Mucosa of stomach (tissue), 1 donor: ENCODE measurements at regions not wholly inside any gene's neighbourhood (a gene's known extent, or its start where the extent isn't known, plus 50 kb on each side); places are given as distances from the start of the nearest gene placed in this dataset.
"Not testable (repeated sequence)": the region's sequence is repeated elsewhere in the genome, so short reads cannot be mapped to it uniquely, and the experiment has no call there.

Experiments
- H3K27me3 ChIP-seq: one replicate; pipeline ENCODE4 v1.7.0; 2013; ENCODE audit warnings: mild to moderate bottlenecking, low read length; ENCODE audit not compliant: control insufficient read depth, insufficient read depth
- H3K36me3 ChIP-seq: one replicate; pipeline ENCODE4 v1.7.0; 2013; ENCODE audit warnings: low read length; ENCODE audit not compliant: control insufficient read depth, insufficient read depth
- H3K4me1 ChIP-seq: one replicate; pipeline ENCODE4 v1.7.0; 2013; ENCODE audit warnings: mild to moderate bottlenecking, low read length; ENCODE audit not compliant: control insufficient read depth, insufficient read depth
- H3K4me3 ChIP-seq: one replicate; pipeline ENCODE4 v1.7.0; 2013; ENCODE audit warnings: low read length
- H3K9ac ChIP-seq: one replicate; pipeline ENCODE4 v1.7.0; 2013; ENCODE audit warnings: mild to moderate bottlenecking, low read length, moderate library complexity
- H3K9me3 ChIP-seq: one replicate; pipeline ENCODE4 v1.7.0; 2013; ENCODE audit warnings: mild to moderate bottlenecking, low read length, moderate library complexity; ENCODE audit not compliant: control insufficient read depth
- donor health status: Pancreatic carcinoma.

DNA sequence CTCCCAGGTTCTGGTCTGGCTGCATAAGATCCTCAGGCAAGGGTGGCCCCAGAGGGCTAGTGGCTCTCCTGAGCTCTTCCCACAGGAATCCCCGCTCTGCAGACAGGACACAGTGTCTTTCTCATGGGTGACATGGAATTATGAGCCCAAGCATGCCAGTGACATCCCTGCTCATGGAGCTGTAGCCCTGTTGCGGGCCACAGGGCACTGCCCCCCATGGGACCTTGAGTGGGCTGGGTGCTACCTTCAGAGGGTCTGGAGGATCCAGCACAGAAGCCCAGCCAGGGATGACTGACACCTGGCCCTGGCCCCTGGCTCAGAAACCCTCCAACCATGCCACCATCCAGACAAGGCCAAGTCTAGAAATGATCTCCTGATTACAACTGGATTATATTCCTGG is 657.5 kb upstream of the DEFB115 start:
- no peak overlapping the region for H3K4me3 ChIP-seq
- H3K9me3 ChIP-seq, result no peaks in the 10 kb centered on the region
- H3K9ac ChIP-seq, result no peak overlapping the region
- no peaks in the 10 kb centered on the region for H3K36me3 ChIP-seq
- peaks cover 2% of the 10 kb centered on the region for H3K27me3 ChIP-seq
- H3K4me1 ChIP-seq, result no peaks in the 10 kb centered on the region

DNA sequence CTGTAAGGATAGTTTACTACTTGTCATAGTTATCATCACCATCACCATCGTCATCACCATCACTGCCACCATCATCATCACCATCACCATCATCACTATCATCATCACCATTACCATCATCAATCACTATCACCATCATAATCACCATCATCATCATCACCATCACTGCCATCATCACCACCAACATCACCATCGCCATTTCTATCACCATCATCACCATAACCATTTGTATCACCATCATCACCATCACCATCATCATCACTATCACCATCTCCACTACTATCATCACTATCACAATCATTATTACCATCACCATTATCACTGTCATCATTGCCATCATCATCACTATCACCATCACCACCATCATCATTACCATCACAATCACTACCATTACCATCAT is 655.5 kb upstream of the DEFB115 start:
- peaks cover 2% of the 10 kb centered on the region for H3K27me3 ChIP-seq
- no peak overlapping the region for H3K4me3 ChIP-seq
- no peaks in the 10 kb centered on the region for H3K9me3 ChIP-seq
- H3K36me3 ChIP-seq, result no peaks in the 10 kb centered on the region
- no peak overlapping the region for H3K9ac ChIP-seq
- H3K4me1 ChIP-seq, result no peaks in the 10 kb centered on the region

DNA sequence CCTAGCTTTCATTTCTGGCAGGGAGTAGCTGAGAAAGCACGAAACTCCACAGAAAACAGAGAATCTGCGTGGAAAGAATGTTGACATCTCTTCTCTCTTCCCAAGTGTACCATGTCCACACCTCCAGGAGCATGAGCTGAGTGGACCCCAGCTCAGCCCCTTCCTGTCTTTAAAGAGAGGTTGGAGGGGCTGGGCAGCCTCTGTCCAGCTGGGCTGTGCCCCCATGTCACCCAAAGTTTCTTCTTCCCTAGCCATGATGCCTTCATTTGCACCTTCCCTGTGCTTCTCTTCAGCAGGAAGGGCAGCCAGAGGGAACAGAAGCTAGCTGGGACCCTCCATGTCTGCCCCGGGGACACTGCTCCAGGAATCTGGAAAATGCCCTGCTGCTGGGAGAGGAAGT is 655.0 kb upstream of the DEFB115 start:
- peaks cover 2% of the 10 kb centered on the region for H3K27me3 ChIP-seq
- no peaks in the 10 kb centered on the region for H3K9me3 ChIP-seq
- no peaks in the 10 kb centered on the region for H3K4me1 ChIP-seq
- H3K4me3 ChIP-seq, result no peak overlapping the region
- no peak overlapping the region for H3K9ac ChIP-seq
- H3K36me3 ChIP-seq, result no peaks in the 10 kb centered on the region

DNA sequence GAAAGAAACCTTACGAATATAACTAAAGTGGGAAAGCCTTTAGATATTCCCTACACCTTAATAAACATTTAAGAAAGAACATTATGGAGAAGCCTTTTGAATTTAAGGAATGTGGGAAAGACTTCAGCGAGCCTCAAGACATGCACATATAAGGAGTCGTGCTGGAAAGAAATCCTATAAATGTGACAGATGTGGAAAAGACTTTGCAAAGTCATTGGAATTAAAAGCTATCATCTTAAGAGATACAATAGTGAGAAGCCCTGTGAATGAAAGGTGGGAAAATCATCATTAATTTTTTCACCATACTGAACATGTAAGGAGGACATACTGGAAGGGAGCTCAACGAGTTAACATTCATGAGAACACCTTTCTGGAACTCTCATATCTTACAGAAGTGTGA is 650.5 kb upstream of the DEFB115 start:
- Histone ChIP-seq H3K9ac (no peak overlapping the region), H3K36me3 (no peaks in the 10 kb centered on the region), H3K4me3 (no peak overlapping the region), H3K27me3 (no peaks in the 10 kb centered on the region), H3K9me3 (no peaks in the 10 kb centered on the region), H3K4me1 (no peaks in the 10 kb centered on the region)

DNA sequence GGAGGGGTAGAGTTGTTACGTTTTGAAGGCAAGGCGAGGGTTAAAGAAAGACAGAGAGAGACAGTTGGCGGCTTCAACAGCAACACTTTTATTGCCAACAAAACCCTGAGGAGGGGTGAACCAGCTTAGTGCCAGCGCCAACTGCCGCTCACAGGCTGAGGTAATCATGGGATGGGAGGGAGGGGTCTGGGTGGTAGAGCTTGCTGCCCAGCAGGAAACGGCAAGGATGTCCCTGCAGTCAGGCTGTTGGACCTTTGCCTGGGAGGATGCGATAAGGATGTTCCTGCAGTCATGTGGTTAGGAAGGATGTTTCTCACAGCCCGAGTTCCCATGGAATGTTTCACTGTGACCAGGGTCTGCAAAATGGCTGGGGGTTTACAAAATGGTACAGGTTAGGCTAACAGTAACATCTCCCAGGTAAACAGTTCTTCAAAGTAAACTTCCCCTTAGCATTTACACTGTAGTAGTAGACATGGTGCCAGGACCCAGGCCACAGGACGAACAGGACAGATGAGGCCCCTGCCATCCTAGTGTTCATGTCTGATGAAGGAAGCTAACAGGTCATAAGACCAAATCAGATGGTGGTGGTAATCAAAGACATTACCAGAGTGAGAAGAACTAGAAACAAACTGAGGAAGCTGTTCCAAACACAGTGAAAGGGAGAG is 647.3 kb upstream of the DEFB115 start:
- Histone ChIP-seq H3K4me3 (no peak overlapping the region), H3K36me3 (no peaks in the 10 kb centered on the region), H3K27me3 (no peaks in the 10 kb centered on the region), H3K4me1 (no peaks in the 10 kb centered on the region), H3K9me3 (no peaks in the 10 kb centered on the region), H3K9ac (no peak overlapping the region)

DNA sequence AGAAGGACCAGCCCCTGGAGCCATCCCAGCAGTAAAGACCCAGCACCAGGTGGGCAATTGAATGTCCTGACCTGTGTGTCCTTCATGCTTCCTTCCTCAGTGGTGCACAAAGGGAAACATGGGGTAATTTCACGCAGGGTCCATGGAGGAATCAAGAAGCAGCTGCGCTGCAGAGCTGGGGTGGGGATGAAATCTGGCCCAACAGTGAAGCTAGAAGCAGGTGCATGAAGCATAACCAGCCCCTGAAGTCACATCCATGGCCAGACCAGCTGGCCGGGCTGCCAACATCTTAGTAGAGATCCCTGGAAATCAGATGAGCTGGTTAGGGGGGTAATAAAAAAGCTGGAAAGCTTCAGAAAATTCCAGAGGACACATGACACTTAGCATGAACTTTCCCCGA is 646.7 kb upstream of the DEFB115 start:
- Histone ChIP-seq H3K4me3 (no peak overlapping the region), H3K9ac (no peak overlapping the region), H3K27me3 (no peaks in the 10 kb centered on the region), H3K4me1 (no peaks in the 10 kb centered on the region), H3K36me3 (no peaks in the 10 kb centered on the region), H3K9me3 (no peaks in the 10 kb centered on the region)

DNA sequence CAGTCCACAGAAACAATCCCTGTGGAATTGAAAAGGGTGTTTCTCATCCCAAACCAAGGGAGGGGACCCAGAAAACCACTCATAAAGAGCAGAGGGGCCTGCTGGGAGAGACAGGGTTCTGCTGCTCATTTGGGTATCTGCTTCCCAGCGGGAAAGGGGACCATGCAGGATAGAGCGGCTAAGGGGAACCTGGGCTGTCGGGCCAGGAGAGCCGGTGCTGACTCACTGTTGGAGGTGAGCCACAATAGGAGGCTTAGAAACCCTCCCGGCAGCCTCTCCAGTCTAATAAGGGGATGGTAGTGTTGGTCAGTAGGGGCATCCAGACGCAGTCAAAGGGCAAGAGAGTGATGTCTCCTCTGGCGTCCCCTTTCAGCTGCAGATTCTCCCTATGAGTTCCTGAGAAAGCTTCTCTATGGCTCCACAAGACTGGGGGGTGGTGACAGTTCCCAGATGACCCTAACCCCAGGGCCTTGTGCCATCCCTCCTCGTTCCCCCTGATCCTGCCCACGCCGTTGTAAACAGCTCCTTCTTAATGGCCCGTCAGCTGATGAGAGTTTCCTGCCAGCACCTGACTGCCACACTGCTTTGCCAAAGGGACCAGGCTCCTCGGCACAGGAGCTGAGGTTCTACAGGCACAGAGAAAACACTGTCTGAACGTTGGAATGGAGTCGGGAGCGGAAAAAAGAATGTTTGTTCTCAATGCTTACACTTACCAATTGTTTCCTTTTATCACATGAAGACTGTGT is 646.1 kb upstream of the DEFB115 start:
- Histone ChIP-seq H3K9me3 (no peaks in the 10 kb centered on the region), H3K27me3 (no peaks in the 10 kb centered on the region), H3K36me3 (no peaks in the 10 kb centered on the region), H3K9ac (no peak overlapping the region), H3K4me3 (no peak overlapping the region), H3K4me1 (no peaks in the 10 kb centered on the region)

DNA sequence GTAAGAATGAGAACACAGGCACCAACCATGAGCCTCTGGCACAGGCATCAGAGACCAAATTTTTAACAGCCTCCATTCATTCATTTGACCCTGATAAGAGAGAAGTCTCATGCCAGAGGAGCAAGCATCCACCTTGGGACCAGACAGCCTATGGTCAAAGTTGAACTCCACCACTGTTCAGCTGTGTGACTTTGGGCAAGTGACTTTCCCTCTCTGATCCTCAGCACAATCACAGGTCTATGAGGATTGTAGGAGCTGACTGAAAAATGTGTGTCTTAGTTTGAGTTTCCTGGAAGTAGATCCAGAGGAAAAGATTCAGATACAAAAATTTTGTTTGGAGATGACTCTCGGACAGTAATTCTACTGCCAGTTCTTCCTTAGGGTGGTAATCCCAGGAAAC is 645.1 kb upstream of the DEFB115 start:
- H3K9me3 ChIP-seq, result no peaks in the 10 kb centered on the region
- H3K36me3 ChIP-seq, result no peaks in the 10 kb centered on the region
- H3K4me3 ChIP-seq, result no peak overlapping the region
- H3K27me3 ChIP-seq, result no peaks in the 10 kb centered on the region
- no peak overlapping the region for H3K9ac ChIP-seq
- no peaks in the 10 kb centered on the region for H3K4me1 ChIP-seq

DNA sequence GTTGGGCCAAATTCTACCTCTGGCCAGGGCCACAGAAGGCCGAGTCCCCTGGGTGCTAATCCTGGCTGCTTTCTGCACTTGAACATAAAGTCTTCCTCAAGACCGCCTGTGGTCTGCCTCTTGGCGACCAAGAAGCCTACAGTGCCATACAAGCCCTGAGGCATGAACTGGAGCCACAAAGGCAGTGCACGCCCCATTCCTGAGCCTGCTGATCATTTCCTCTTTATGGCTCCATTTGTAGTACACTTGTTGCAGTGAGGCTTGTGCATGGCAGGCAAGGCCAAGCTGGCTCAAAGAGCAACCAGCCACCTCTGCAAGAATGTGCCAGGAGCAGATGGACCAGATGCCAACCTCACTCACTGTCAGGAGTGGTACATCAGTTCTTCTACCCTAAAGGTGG is 636.1 kb upstream of the DEFB115 start:
- not testable (repeated sequence) for H3K9ac ChIP-seq, H3K36me3 ChIP-seq, H3K9me3 ChIP-seq, H3K4me3 ChIP-seq, H3K4me1 ChIP-seq, H3K27me3 ChIP-seq

DNA sequence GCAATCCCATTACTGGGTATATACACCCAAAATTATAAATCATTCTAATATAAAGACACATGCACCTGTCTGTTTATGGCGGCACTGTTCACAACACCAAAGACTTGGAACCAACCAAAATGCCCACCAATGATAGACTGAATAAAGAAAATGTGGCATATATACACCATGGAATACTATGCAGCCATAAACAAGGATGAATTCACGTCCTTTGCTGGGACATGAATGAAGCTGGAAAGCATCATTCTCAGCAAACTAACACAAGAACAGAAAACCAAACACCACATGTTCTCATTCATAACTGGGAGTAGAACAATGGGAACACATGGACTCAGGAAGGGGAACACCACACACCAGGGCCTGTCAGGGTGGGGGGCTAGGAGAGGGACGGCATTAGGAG is 633.2 kb upstream of the DEFB115 start:
- not testable (repeated sequence) for H3K27me3 ChIP-seq, H3K9ac ChIP-seq, H3K36me3 ChIP-seq, H3K9me3 ChIP-seq, H3K4me1 ChIP-seq, H3K4me3 ChIP-seq

DNA sequence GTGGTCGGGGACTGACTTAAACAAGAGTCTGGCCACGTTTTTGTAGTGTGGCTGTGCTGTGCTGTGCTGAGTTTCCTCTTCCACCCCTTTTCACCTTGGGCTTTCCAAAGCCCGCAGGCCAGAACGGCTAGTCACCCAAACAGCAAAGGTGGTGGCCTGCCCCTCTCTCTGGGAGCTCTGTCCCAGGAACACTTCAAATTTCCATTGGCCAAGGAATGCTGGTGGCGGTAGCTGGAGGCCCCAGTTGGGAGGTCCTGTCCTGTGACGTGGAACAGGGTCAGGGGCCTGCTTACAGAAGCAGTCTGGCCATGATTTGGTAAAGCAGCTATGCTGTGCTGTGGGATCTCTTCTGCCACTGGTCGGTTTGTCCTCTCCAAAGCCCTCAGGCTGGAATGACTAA is 628.1 kb upstream of the DEFB115 start:
- H3K27me3 ChIP-seq, result not testable (repeated sequence)

DNA sequence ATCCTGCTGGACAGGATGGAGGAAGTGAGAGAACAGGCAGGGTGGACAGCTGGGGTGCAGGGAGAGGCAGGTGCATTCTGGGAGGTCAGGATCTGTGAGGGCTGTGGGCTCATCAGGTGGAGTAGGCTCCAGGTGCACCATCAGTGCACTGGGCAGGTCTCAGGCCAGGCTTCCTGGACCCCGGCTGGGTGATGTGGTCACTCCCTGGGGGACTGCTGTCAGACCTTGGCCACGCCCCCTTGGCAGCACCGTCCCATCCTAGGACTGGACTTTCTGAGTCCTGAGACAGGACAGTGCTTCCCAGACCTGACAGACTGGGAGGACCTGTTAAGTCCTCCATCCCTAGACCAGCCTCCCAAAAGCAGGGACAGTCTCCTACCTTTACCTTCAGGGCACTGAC is 626.7 kb upstream of the DEFB115 start:
- Histone ChIP-seq H3K9ac (no peak overlapping the region), H3K27me3 (no peaks in the 10 kb centered on the region), H3K9me3 (no peaks in the 10 kb centered on the region), H3K4me3 (no peak overlapping the region), H3K36me3 (no peaks in the 10 kb centered on the region), H3K4me1 (no peaks in the 10 kb centered on the region)

More for the DNA sequence above, 628.1 kb upstream of the DEFB115 start:
- not testable (repeated sequence) for H3K4me1 ChIP-seq, H3K36me3 ChIP-seq, H3K9ac ChIP-seq, H3K9me3 ChIP-seq, H3K4me3 ChIP-seq
